GM23338 (cell line): ENCODE measurements at regions not wholly inside any gene's neighbourhood (a gene's known extent, or its start where the extent isn't known, plus 50 kb on each side); places are given as distances from the start of the nearest gene placed in this dataset.

Source experiments
- ATAC-seq: fragments of 200-7000 bp; cut with Tn5 transposase; 3 replicates; pipeline ENCODE4 v1.9.1; 2020
- DNase-seq: peaks from one replicate; pipeline ENCODE4 v3.0.0-alpha.2; 2015; ENCODE audit warnings: low spot score
- H2AFZ ChIP-seq: fragments of 200-600 bp; sonication (generic); 2 replicates; pipeline ENCODE4 v1.8.0; 2016; ENCODE audit warnings: antibody characterized with exemption, mild to moderate bottlenecking, moderate library complexity
- H3F3A ChIP-seq: fragments of 200-600 bp; sonication (generic); replicated peaks from 2 replicates; pipeline ENCODE4 v1.8.0; 2017; ENCODE audit warnings: antibody characterized with exemption, mixed run types, low read depth
- H3K27ac ChIP-seq: fragments of 200-600 bp; sonication (generic); 2 replicates; pipeline ENCODE4 v1.6.1; 2016; ENCODE audit warnings: low read depth
- H3K27me3 ChIP-seq: fragments of 200-600 bp; sonication (generic); 2 replicates; pipeline ENCODE4 v1.8.0; 2016; ENCODE audit warnings: mild to moderate bottlenecking, mixed run types, moderate library complexity; ENCODE audit not compliant: insufficient read depth
- H3K36me3 ChIP-seq: fragments of 200-600 bp; sonication (generic); 2 replicates; pipeline ENCODE4 v1.8.0; 2016; ENCODE audit warnings: mild to moderate bottlenecking; ENCODE audit not compliant: insufficient read depth
- H3K4me1 ChIP-seq: fragments of 200-600 bp; sonication (generic); 2 replicates; pipeline ENCODE4 v1.8.0; 2016; ENCODE audit warnings: mild to moderate bottlenecking, moderate library complexity; ENCODE audit not compliant: insufficient read depth
- H3K4me2 ChIP-seq: fragments of 200-600 bp; sonication (generic); 2 replicates; pipeline ENCODE4 v1.7.1; 2017; ENCODE audit warnings: mixed run types
- H3K4me3 ChIP-seq: fragments of 200-600 bp; sonication (generic); 2 replicates; pipeline ENCODE4 v1.6.1; 2016; ENCODE audit warnings: mixed run types
- H3K79me2 ChIP-seq: fragments of 200-600 bp; sonication (generic); replicated peaks from 2 replicates; pipeline ENCODE4 v1.8.0; 2017; ENCODE audit warnings: mild to moderate bottlenecking; ENCODE audit not compliant: insufficient read depth
- H3K9me2 ChIP-seq: fragments of 200-600 bp; sonication (generic); 2 replicates; pipeline ENCODE4 v1.8.0; 2017; ENCODE audit not compliant: insufficient read depth
- H4K20me1 ChIP-seq: fragments of 200-600 bp; sonication (generic); replicated peaks from 2 replicates; pipeline ENCODE4 v1.8.0; 2017; ENCODE audit warnings: mild to moderate bottlenecking; ENCODE audit not compliant: insufficient read depth
- H3K27ac Mint-ChIP-seq: 2 replicates; pipeline ENCODE4 v1.8.0; 2020; ENCODE audit warnings: inconsistent platforms, mild to moderate bottlenecking, moderate library complexity, mixed read lengths
- H3K27me3 Mint-ChIP-seq: 3 replicates; pipeline ENCODE4 v1.8.0; 2022; ENCODE audit warnings: low read depth, mild to moderate bottlenecking, moderate library complexity, mixed read lengths, inconsistent platforms; ENCODE audit not compliant: insufficient read depth, poor library complexity
- H3K36me3 Mint-ChIP-seq: 3 replicates; pipeline ENCODE4 v1.8.0; 2021; ENCODE audit warnings: low read depth, mild to moderate bottlenecking, inconsistent platforms, moderate library complexity, mixed read lengths
- H3K4me1 Mint-ChIP-seq: 3 replicates; pipeline ENCODE4 v1.8.0; 2020; ENCODE audit warnings: mild to moderate bottlenecking, inconsistent platforms, mixed read lengths
- H3K4me3 Mint-ChIP-seq: 3 replicates; pipeline ENCODE4 v1.8.0; 2021; ENCODE audit warnings: moderate library complexity, mild to moderate bottlenecking, inconsistent platforms, mixed read lengths
- H3K9me3 Mint-ChIP-seq: 3 replicates; pipeline ENCODE4 v1.8.0; 2020; ENCODE audit warnings: moderate library complexity, mild to moderate bottlenecking, inconsistent platforms, mixed read lengths
- EZH2phosphoT487 ChIP-seq: fragments of 200-600 bp; sonication (generic); IDR thresholded peaks from one replicate; pipeline ENCODE4 v1.8.1; 2018; ENCODE audit warnings: antibody characterized with exemption; ENCODE audit not compliant: unreplicated experiment
- JUNB ChIP-seq: IDR thresholded peaks from one replicate; pipeline ENCODE4 v1.6.1; 2016; ENCODE audit warnings: antibody characterized with exemption; ENCODE audit not compliant: unreplicated experiment
- NANOG ChIP-seq: IDR thresholded peaks from 2 replicates; pipeline ENCODE4 v1.6.1; 2016; ENCODE audit warnings: antibody characterized with exemption, borderline replicate concordance
- STAT1 ChIP-seq: IDR thresholded peaks from one replicate; pipeline ENCODE4 v1.6.1; 2016; ENCODE audit warnings: antibody characterized with exemption; ENCODE audit not compliant: unreplicated experiment
- ZNF114 ChIP-seq: fragments of 250-450 bp; sonication (Bioruptor Pico); IDR thresholded peaks from 2 replicates; pipeline ENCODE4 v1.5.0; 2020; ENCODE audit warnings: mild to moderate bottlenecking, moderate library complexity
- ZNF331 ChIP-seq: fragments of 250-450 bp; sonication (Bioruptor Pico); IDR thresholded peaks from 2 replicates; pipeline ENCODE4 v1.5.0; 2020; ENCODE audit warnings: low read depth, mild to moderate bottlenecking, moderate library complexity
- ZNF462 ChIP-seq: fragments of 250-450 bp; sonication (Bioruptor Pico); IDR thresholded peaks from 2 replicates; pipeline ENCODE4 v1.5.0; 2020; ENCODE audit warnings: mild to moderate bottlenecking, moderate library complexity
- TF ChIP-seq, protein P1 (sequence below), 2 experiments: fragments of 200-600 bp in 1 of 2; sonication (generic) in 1 of 2; conservative IDR thresholded peaks; 2 replicates each; pipeline versions ENCODE4 v1.5.1 to v1.6.1; 2016 to 2017; ENCODE audit warnings: antibody characterized with exemption in 2 of 2, low read depth in 2 of 2, mild to moderate bottlenecking in 2 of 2, moderate library complexity in 1 of 2
- TF ChIP-seq, protein P2 (sequence below): IDR thresholded peaks from one replicate; pipeline ENCODE4 v1.6.1; 2018; ENCODE audit warnings: antibody characterized with exemption; ENCODE audit not compliant: unreplicated experiment

- TF ChIP-seq, protein P1, sequence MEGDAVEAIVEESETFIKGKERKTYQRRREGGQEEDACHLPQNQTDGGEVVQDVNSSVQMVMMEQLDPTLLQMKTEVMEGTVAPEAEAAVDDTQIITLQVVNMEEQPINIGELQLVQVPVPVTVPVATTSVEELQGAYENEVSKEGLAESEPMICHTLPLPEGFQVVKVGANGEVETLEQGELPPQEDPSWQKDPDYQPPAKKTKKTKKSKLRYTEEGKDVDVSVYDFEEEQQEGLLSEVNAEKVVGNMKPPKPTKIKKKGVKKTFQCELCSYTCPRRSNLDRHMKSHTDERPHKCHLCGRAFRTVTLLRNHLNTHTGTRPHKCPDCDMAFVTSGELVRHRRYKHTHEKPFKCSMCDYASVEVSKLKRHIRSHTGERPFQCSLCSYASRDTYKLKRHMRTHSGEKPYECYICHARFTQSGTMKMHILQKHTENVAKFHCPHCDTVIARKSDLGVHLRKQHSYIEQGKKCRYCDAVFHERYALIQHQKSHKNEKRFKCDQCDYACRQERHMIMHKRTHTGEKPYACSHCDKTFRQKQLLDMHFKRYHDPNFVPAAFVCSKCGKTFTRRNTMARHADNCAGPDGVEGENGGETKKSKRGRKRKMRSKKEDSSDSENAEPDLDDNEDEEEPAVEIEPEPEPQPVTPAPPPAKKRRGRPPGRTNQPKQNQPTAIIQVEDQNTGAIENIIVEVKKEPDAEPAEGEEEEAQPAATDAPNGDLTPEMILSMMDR (conservative IDR thresholded peaks at IDR 0.05; ENCODE audit: low read depth in 2 of 2): no peak
- TF ChIP-seq NANOG: no peak
- no peak for TF ChIP-seq ZNF462 (CRISPR knock-in tag)
- no peak for TF ChIP-seq ZNF114 (CRISPR knock-in tag)
- TF ChIP-seq STAT1: no peak
- no peak for TF ChIP-seq JUNB
- TF ChIP-seq, protein P2, sequence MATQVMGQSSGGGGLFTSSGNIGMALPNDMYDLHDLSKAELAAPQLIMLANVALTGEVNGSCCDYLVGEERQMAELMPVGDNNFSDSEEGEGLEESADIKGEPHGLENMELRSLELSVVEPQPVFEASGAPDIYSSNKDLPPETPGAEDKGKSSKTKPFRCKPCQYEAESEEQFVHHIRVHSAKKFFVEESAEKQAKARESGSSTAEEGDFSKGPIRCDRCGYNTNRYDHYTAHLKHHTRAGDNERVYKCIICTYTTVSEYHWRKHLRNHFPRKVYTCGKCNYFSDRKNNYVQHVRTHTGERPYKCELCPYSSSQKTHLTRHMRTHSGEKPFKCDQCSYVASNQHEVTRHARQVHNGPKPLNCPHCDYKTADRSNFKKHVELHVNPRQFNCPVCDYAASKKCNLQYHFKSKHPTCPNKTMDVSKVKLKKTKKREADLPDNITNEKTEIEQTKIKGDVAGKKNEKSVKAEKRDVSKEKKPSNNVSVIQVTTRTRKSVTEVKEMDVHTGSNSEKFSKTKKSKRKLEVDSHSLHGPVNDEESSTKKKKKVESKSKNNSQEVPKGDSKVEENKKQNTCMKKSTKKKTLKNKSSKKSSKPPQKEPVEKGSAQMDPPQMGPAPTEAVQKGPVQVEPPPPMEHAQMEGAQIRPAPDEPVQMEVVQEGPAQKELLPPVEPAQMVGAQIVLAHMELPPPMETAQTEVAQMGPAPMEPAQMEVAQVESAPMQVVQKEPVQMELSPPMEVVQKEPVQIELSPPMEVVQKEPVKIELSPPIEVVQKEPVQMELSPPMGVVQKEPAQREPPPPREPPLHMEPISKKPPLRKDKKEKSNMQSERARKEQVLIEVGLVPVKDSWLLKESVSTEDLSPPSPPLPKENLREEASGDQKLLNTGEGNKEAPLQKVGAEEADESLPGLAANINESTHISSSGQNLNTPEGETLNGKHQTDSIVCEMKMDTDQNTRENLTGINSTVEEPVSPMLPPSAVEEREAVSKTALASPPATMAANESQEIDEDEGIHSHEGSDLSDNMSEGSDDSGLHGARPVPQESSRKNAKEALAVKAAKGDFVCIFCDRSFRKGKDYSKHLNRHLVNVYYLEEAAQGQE: no peak
- TF ChIP-seq EZH2phosphoT487: no peak
- TF ChIP-seq ZNF331 (CRISPR knock-in tag): no peak
- Histone ChIP-seq H3K36me3 (no peaks in the 10 kb centered on the region), H2AFZ (peak overlapping the region; percentile 92), H3K27ac (no peak overlapping the region), H3K4me3 (no peak overlapping the region), H3F3A (no peaks in the 10 kb centered on the region), H3K4me1 (peaks cover 37% of the 10 kb centered on the region), H3K79me2 (no peaks in the 10 kb centered on the region), H3K9me2 (no peaks in the 10 kb centered on the region), H3K27me3 (no peaks in the 10 kb centered on the region), H4K20me1 (no peaks in the 10 kb centered on the region), H3K4me2 (0 out of 2 replicates have a peak overlapping the region, but pooled peaks have one; percentile 47)
- peaks cover 10% of the 10 kb centered on the region for H3K27me3 Mint-ChIP-seq
- H3K9me3 Mint-ChIP-seq: peaks cover 13% of the 10 kb centered on the region; the same call in 2 of the 3 replicates
- H3K4me1 Mint-ChIP-seq: peaks cover 38% of the 10 kb centered on the region
- H3K27ac Mint-ChIP-seq: no peak overlapping the region
- DNase-seq: no peak
- H3K36me3 Mint-ChIP-seq: peaks cover 9% of the 10 kb centered on the region; the same call in 2 of the 3 replicates
- ATAC-seq: peak; percentile 37
- no peak overlapping the region for H3K4me3 Mint-ChIP-seq
These were observed 73.6 kb upstream of the RASSF8 start for GRCh38 chr12:25884920-25885234.
